IMR-90 (cell line): ENCODE measurements at regions not wholly inside any gene's neighbourhood (a gene's known extent, or its start where the extent isn't known, plus 50 kb on each side); places are given as distances from the start of the nearest gene placed in this dataset.

ENCODE experiments used
- ATAC-seq: fragments of 200-7000 bp; cut with Tn5 transposase; 2 replicates; pipeline ENCODE4 v1.9.1; 2020; ENCODE audit warnings: low read depth, mild to moderate bottlenecking, moderate library complexity
- BruUV-seq: library from RNA; stranded (reverse); fragments of 400-500 nt; replicated peaks from 2 replicates; lab custom pipeline; 2021; lab: Mats Ljungman, UMichigan
- CTCF ChIA-PET: fragments of 300-600 bp; formaldehyde crosslinking; extraction: SDS; loops from one replicate; lab custom pipeline; 2021; ENCODE audit warnings: antibody characterized with exemption; lab: Yijun Ruan, JAX
- POLR2A ChIA-PET: fragments of 300-600 bp; sonication (Branson Sonifier 250); formaldehyde crosslinking; loops from one replicate; lab custom pipeline; 2022; ENCODE audit warnings: antibody characterized with exemption; ENCODE audit not compliant: unreplicated experiment; lab: Charles Lee
- DNase-seq: peaks from one replicate; pipeline ENCODE4 v3.0.0; 2013
- H2AFZ ChIP-seq: replicated peaks from 2 replicates; pipeline ENCODE3; 2013; ENCODE audit warnings: low read length, mild to moderate bottlenecking; ENCODE audit not compliant: poor library complexity
- H2AK5ac ChIP-seq: 2 replicates; pipeline ENCODE4 v1.6.1; 2013; ENCODE audit warnings: low read depth, low read length, inconsistent platforms
- H2AK9ac ChIP-seq: replicated peaks from 2 replicates; pipeline ENCODE3; 2013; ENCODE audit warnings: mild to moderate bottlenecking, low read depth, low read length, moderate library complexity; ENCODE audit not compliant: poor library complexity
- H2BK120ac ChIP-seq: 2 replicates; pipeline ENCODE4 v1.6.1; 2013; ENCODE audit warnings: low read depth, low read length, inconsistent platforms
- H2BK15ac ChIP-seq: 3 replicates; pipeline ENCODE4 v1.6.1; 2013; ENCODE audit warnings: low read depth, low read length, inconsistent platforms
- H2BK20ac ChIP-seq: 2 replicates; pipeline ENCODE4 v1.6.1; 2013; ENCODE audit warnings: low read depth, mild to moderate bottlenecking, inconsistent platforms, low read length, moderate library complexity
- H2BK5ac ChIP-seq: 2 replicates; pipeline ENCODE4 v1.6.1; 2013; ENCODE audit warnings: mild to moderate bottlenecking, low read depth, low read length, inconsistent platforms; ENCODE audit not compliant: poor library complexity, severe bottlenecking
- H3K14ac ChIP-seq: replicated peaks from 2 replicates; pipeline ENCODE4 v1.6.1; 2013; ENCODE audit warnings: low read depth, low read length, inconsistent platforms
- H3K18ac ChIP-seq: 2 replicates; pipeline ENCODE4 v1.6.1; 2013; ENCODE audit warnings: low read depth, low read length, control low read depth
- H3K23ac ChIP-seq: 2 replicates; pipeline ENCODE4 v1.6.1; 2013; ENCODE audit warnings: low read depth, low read length, inconsistent platforms
- H3K27ac ChIP-seq: 2 replicates; pipeline ENCODE4 v1.5.1; 2013; ENCODE audit warnings: mild to moderate bottlenecking, control low read depth, low read length; ENCODE audit not compliant: insufficient read depth
- H3K27me3 ChIP-seq: 2 replicates; pipeline ENCODE4 v1.6.1; 2013; ENCODE audit warnings: low read length; ENCODE audit not compliant: control insufficient read depth, insufficient read depth
- H3K36me3 ChIP-seq: 2 replicates; pipeline ENCODE4 v1.6.1; 2013; ENCODE audit warnings: low read length, mixed read lengths; ENCODE audit not compliant: control insufficient read depth, insufficient read depth
- H3K4ac ChIP-seq: 2 replicates; pipeline ENCODE4 v1.6.1; 2013; ENCODE audit warnings: low read depth, low read length, inconsistent platforms
- H3K4me1 ChIP-seq: 2 replicates; pipeline ENCODE4 v1.6.1; 2013; ENCODE audit warnings: low read length, mixed read lengths; ENCODE audit not compliant: control insufficient read depth, insufficient read depth
- H3K4me2 ChIP-seq: 2 replicates; pipeline ENCODE4 v1.6.1; 2013; ENCODE audit warnings: low read depth, mild to moderate bottlenecking, control low read depth, low read length, moderate library complexity
- H3K4me3 ChIP-seq: 2 replicates; pipeline ENCODE4 v1.5.1; 2013; ENCODE audit warnings: low read depth, mild to moderate bottlenecking, control low read depth, low read length, moderate library complexity; ENCODE audit not compliant: insufficient read depth
- H3K56ac ChIP-seq: 2 replicates; pipeline ENCODE4 v1.6.1; 2013; ENCODE audit warnings: low read length, inconsistent platforms; ENCODE audit not compliant: insufficient read depth; ENCODE audit errors: extremely low read depth
- H3K79me1 ChIP-seq, 2 experiments: 2 replicates each; pipeline ENCODE4 v1.6.1; 2013; ENCODE audit warnings: low read length in 2 of 2, inconsistent platforms in 1 of 2, low read depth in 1 of 2
- H3K9ac ChIP-seq: 2 replicates; pipeline ENCODE4 v1.6.1; 2013; ENCODE audit warnings: low read depth, low read length, control low read depth
- H3K9me1 ChIP-seq: 2 replicates; pipeline ENCODE4 v1.6.1; 2013; ENCODE audit warnings: low read length, inconsistent platforms; ENCODE audit not compliant: insufficient read depth
- H3K9me3 ChIP-seq: 2 replicates; pipeline ENCODE4 v1.6.1; 2013; ENCODE audit warnings: low read length; ENCODE audit not compliant: control insufficient read depth, insufficient read depth
- H4K20me1 ChIP-seq: 2 replicates; pipeline ENCODE4 v1.6.1; 2013; ENCODE audit warnings: low read length, inconsistent platforms; ENCODE audit not compliant: insufficient read depth
- H4K5ac ChIP-seq: 2 replicates; pipeline ENCODE4 v1.6.1; 2013; ENCODE audit warnings: mild to moderate bottlenecking, low read depth, low read length, control low read depth
- H4K8ac ChIP-seq, 2 experiments: 2 replicates each; pipeline ENCODE4 v1.6.1; 2013; ENCODE audit warnings: low read depth in 2 of 2, low read length in 2 of 2, control low read depth in 1 of 2, inconsistent platforms in 1 of 2
- H4K91ac ChIP-seq: 2 replicates; pipeline ENCODE4 v1.6.1; 2013; ENCODE audit warnings: low read depth, low read length, inconsistent platforms; ENCODE audit not compliant: insufficient read depth
- BHLHE40 ChIP-seq: fragments of 150-350 bp; IDR thresholded peaks from 2 replicates; pipeline ENCODE4 v1.6.1; 2016; ENCODE audit warnings: mild to moderate bottlenecking, low read depth, low read length
- FOS ChIP-seq: fragments of 150-350 bp; IDR thresholded peaks from 2 replicates; pipeline ENCODE4 v1.6.1; 2016; ENCODE audit warnings: low read depth, low read length
- POLR2A ChIP-seq: IDR thresholded peaks from 2 replicates; pipeline ENCODE4 v1.6.1; 2012; ENCODE audit warnings: mild to moderate bottlenecking, low read depth, low read length
- WGBS, 2 experiments: methylation state at CpG; one replicate each; pipeline versions ENCODE4 v1.1.5 to v1.1.7; 2013; ENCODE audit warnings: missing lambda C conversion rate in 2 of 2; ENCODE audit not compliant: insufficient read length in 1 of 2; ENCODE audit errors: extremely low coverage in 2 of 2; 5-methylcytosine and 5-hydroxymethylcytosine counted together
- dilution Hi-C: fragments of 300-500 bp; cut with HindIII; formaldehyde crosslinking; loops from one replicate; pipeline ENCODE4 v1.14.3; 2018; ENCODE audit warnings: low sequenced_read_pairs; ENCODE audit not compliant: unreplicated experiment
- in situ Hi-C: fragments of 300-500 bp; cut with MboI; formaldehyde crosslinking; loops from 3 replicates; pipeline ENCODE4 v1.14.3; 2019; ENCODE audit warnings: low sequenced_read_pairs, inconsistent platforms, mixed read lengths
- intact Hi-C: fragments of 100-400 bp; cut with micrococcal nuclease; formaldehyde crosslinking; loops from 2 replicates; pipeline ENCODE4 v1.10.0; 2022

DNA sequence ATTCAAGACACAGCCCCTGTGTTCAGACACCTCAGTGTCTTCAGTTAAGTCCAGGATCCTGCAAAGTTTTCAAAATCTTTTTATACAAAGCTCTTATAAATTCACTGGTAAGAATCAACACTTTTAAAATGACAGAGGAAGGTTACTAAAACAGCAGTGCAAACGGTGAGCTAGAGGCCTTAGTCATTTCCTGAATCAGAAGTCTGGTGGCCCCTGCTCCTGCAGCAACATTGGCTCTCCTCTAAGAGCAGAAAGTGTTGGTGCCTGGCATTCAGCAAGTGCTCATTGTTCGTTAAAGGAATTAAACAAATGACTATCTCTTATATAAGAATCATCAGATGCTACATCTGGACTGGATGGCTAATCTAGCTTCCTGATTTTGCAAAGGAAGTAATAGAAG lies 282.9 kb downstream of the PTGER3 start:
- Histone ChIP-seq H2AK9ac (no peak overlapping the region), H3K27me3 (no peaks in the 10 kb centered on the region), H4K20me1 (no peaks in the 10 kb centered on the region), H3K4me3 (no peak overlapping the region), H3K9ac (no peak overlapping the region), H2BK20ac (no peak overlapping the region), H3K14ac (no peak overlapping the region), H2BK120ac (no peak overlapping the region), H3K4me1 (no peaks in the 10 kb centered on the region), H2BK15ac (no peak overlapping the region), H2AK5ac (no peak overlapping the region), H4K5ac (no peak overlapping the region), H3K27ac (no peak overlapping the region), H2BK5ac (no peak overlapping the region), H3K36me3 (no peaks in the 10 kb centered on the region), H3K18ac (no peak overlapping the region), H4K8ac (no peak overlapping the region), H3K79me1 (no peaks in the 10 kb centered on the region), H3K56ac (no peak overlapping the region), H3K4me2 (no peak overlapping the region), H3K9me3 (peaks cover 8% of the 10 kb centered on the region), H3K23ac (no peak overlapping the region), H2AFZ (no peak overlapping the region), H3K4ac (no peak overlapping the region), H3K9me1 (no peaks in the 10 kb centered on the region), H4K91ac (no peak overlapping the region)
- no TSS peak for BruUV-seq
- DNase-seq (no peak), ATAC-seq (no peak)
- CTCF ChIA-PET, result no interaction called here
- intact Hi-C loops (no loop called here), dilution Hi-C loops (no loop called here), in situ Hi-C loops (no loop called here)
- WGBS, 2 experiments, result no CpG with 5 or more reads among the region's 2 CpGs
- TF ChIP-seq BHLHE40 (no peak), FOS (no peak), POLR2A (no peak)
- POLR2A ChIA-PET, result no interaction called here
